ENCODE measurements at regions not wholly inside any gene's neighbourhood (a gene's known extent, or its start where the extent isn't known, plus 50 kb on each side); places are given as distances from the start of the nearest gene placed in this dataset.

GRCh38 chr6:98670045-98670746 lies 164.2 kb upstream of the POU3F2 start:
- intact Hi-C loops (cut with micrococcal nuclease): no loop called here

GRCh38 chr6:98672681-98673475 lies 161.5 kb upstream of the POU3F2 start:
- intact Hi-C loops (cut with micrococcal nuclease): no loop called here

GRCh38 chr6:98678481-98678880 lies 155.9 kb upstream of the POU3F2 start:
- intact Hi-C loops (cut with micrococcal nuclease): no loop called here

GRCh38 chr6:98686008-98686601 lies 148.3 kb upstream of the POU3F2 start:
- intact Hi-C loops (cut with micrococcal nuclease): no loop called here

- intact Hi-C loops (cut with micrococcal nuclease): no loop called here
Measured at GRCh38 chr6:98687752-98688151, 146.6 kb upstream of the POU3F2 start.

- intact Hi-C loops (cut with micrococcal nuclease): no loop called here
Measured at GRCh38 chr6:98695091-98695801, 139.1 kb upstream of the POU3F2 start.

- intact Hi-C loops (cut with micrococcal nuclease): no loop called here
Measured at GRCh38 chr6:98711380-98711779, 123.0 kb upstream of the POU3F2 start.

GRCh38 chr6:98716341-98716740 lies 118.0 kb upstream of the POU3F2 start:
- intact Hi-C loops (cut with micrococcal nuclease): no loop called here

- intact Hi-C loops (cut with micrococcal nuclease): no loop called here
Measured at GRCh38 chr6:98717322-98717877, 117.0 kb upstream of the POU3F2 start.

- intact Hi-C loops (cut with micrococcal nuclease): no loop called here
Measured at GRCh38 chr6:98717988-98718387, 116.4 kb upstream of the POU3F2 start.

- intact Hi-C loops (cut with micrococcal nuclease): no loop called here
Measured at GRCh38 chr6:98724537-98724936, 109.8 kb upstream of the POU3F2 start.

- intact Hi-C loops (cut with micrococcal nuclease): no loop called here
Measured at GRCh38 chr6:98747273-98747672, 87.1 kb upstream of the POU3F2 start.

GRCh38 chr6:98747960-98748359 lies 86.4 kb upstream of the POU3F2 start:
- intact Hi-C loops (cut with micrococcal nuclease): no loop called here

- intact Hi-C loops (cut with micrococcal nuclease): no loop called here
Measured at GRCh38 chr6:98759459-98759858, 74.9 kb upstream of the POU3F2 start.

- intact Hi-C loops (cut with micrococcal nuclease): no loop called here
Measured at GRCh38 chr6:98764373-98764911, 69.9 kb upstream of the POU3F2 start.

GRCh38 chr6:98769546-98769945 lies 64.8 kb upstream of the POU3F2 start:
- intact Hi-C loops (cut with micrococcal nuclease): loop anchor here (1.0 to 2.0 kb wide), 2 partner anchors 76 to 349 kb away; no protein-coding TSS in a partner anchor

GRCh38 chr6:98775205-98775604 lies 59.2 kb upstream of the POU3F2 start:
- intact Hi-C loops (cut with micrococcal nuclease): no loop called here

- intact Hi-C loops (cut with micrococcal nuclease): no loop called here
Measured at GRCh38 chr6:98777762-98778161, 56.6 kb upstream of the POU3F2 start.

GRCh38 chr6:98779618-98780017 lies 54.8 kb upstream of the POU3F2 start:
- intact Hi-C loops (cut with micrococcal nuclease): no loop called here

GRCh38 chr6:98782772-98783171 lies 51.6 kb upstream of the POU3F2 start:
- intact Hi-C loops (cut with micrococcal nuclease): no loop called here

GRCh38 chr6:98783578-98783977 lies 50.8 kb upstream of the POU3F2 start:
- intact Hi-C loops (cut with micrococcal nuclease): no loop called here

Data from T-helper 1 cell treated with Interleukin-12 subunit alpha and Interleukin-12 subunit beta and Interleukin-4 antibody, amounts not matched to agents 30 ng/mL and 1 ng/mL, for 36 hours (primary cell).